Spleen (tissue), 11 donors: ENCODE measurements at regions not wholly inside any gene's neighbourhood (a gene's known extent, or its start where the extent isn't known, plus 50 kb on each side); places are given as distances from the start of the nearest gene placed in this dataset.

Experiments used
- DNase-seq: peaks from one replicate; pipeline ENCODE4 v3.0.0-alpha.2; 2020
- H3K27ac ChIP-seq, 8 donors: fragments of 200-600 bp; sonication (generic) in 7 of 8; 1 replicate in 4 of 8; 2 replicates in 4 of 8; pipeline versions ENCODE4 v1.5.0 to v1.8.0; 2016 to 2021; ENCODE audit warnings: inconsistent platforms in 4 of 8, mild to moderate bottlenecking in 4 of 8, moderate library complexity in 1 of 8
- H3K27me3 ChIP-seq, 7 donors: fragments of 200-600 bp; sonication (generic) in 6 of 7; replicated peaks in 1 of 7; 1 replicate in 4 of 7; 2 replicates in 3 of 7; pipeline versions ENCODE4 v1.5.0 to v1.8.0; 2016 to 2021; ENCODE audit warnings: inconsistent platforms in 3 of 7, mild to moderate bottlenecking in 1 of 7
- H3K36me3 ChIP-seq, 6 donors: fragments of 200-600 bp; sonication (generic) in 5 of 6; 1 replicate in 4 of 6; 2 replicates in 2 of 6; pipeline versions ENCODE4 v1.5.0 to v1.8.0; 2016 to 2021; ENCODE audit warnings: inconsistent platforms in 2 of 6
- H3K4me1 ChIP-seq, 6 donors: fragments of 200-600 bp; sonication (generic) in 5 of 6; 1 replicate in 3 of 6; 2 replicates in 3 of 6; pipeline versions ENCODE4 v1.5.0 to v1.8.0; 2016 to 2021; ENCODE audit warnings: inconsistent platforms in 3 of 6
- H3K4me3 ChIP-seq, 8 donors: fragments of 200-600 bp; sonication (generic) in 7 of 8; 1 replicate in 4 of 8; 2 replicates in 4 of 8; pipeline versions ENCODE4 v1.5.0 to v1.8.0; 2016 to 2021; ENCODE audit warnings: inconsistent platforms in 4 of 8, mild to moderate bottlenecking in 4 of 8, moderate library complexity in 2 of 8
- H3K9me3 ChIP-seq, 8 donors: fragments of 200-600 bp; sonication (generic) in 7 of 8; 1 replicate in 4 of 8; 2 replicates in 4 of 8; pipeline versions ENCODE4 v1.5.0 to v1.8.0; 2016 to 2021; ENCODE audit warnings: inconsistent platforms in 4 of 8
- CTCF ChIP-seq, 11 experiments: fragments of 200-600 bp in 7 of 11; fragments of 450-650 bp in 4 of 11; sonication (generic) in 4 of 11; IDR thresholded peaks in 8 of 11; conservative IDR thresholded peaks in 3 of 11; 1 replicate in 7 of 11; 2 replicates in 4 of 11; pipeline versions ENCODE4 v1.4.0 to v1.8.0; 2016 to 2021; ENCODE audit warnings: antibody characterized with exemption in 11 of 11, inconsistent platforms in 4 of 11, mild to moderate bottlenecking in 1 of 11
- POLR2A ChIP-seq, 3 donors: fragments of 450-650 bp; IDR thresholded peaks; one replicate each; pipeline ENCODE4 v1.5.1; 2017; ENCODE audit warnings: antibody characterized with exemption in 3 of 3, mild to moderate bottlenecking in 1 of 3
- POLR2AphosphoS5 ChIP-seq, 3 donors: sonication (generic); formaldehyde crosslinking; IDR thresholded peaks; one replicate each; pipeline ENCODE4 v1.5.1; 2017; ENCODE audit warnings: antibody characterized with exemption in 3 of 3
- WGBS, 5 donors: extraction: QIAGEN DNeasy Blood & Tissue Kit in 3 of 5; methylation state at CpG; one replicate each; pipeline versions ENCODE4 v1.1.5 to v1.1.7; 2013 to 2018; 5-methylcytosine and 5-hydroxymethylcytosine counted together
- intact Hi-C: fragments of 100-400 bp; cut with DNase I; formaldehyde crosslinking; loops from one replicate; pipeline ENCODE4 v1.15.0; 2023; ENCODE audit warnings: low total_unique reads
- donor health status: healthy with polysubstance abuse.
- donor health status: DM: no; HTN: no; CAD: no; lungs with moderate emphysema.
- donor health status: DM: no; HTN: no; CAD: no.
- donor health status: Bipolar disorder and iron deficiency.
- donor health status: healthy.
- donor health status: DM: no; HTN: no; CAD: no.
- donor health status: DM: yes; HTN: yes; CAD: no.

GRCh38 chr6:90384720-90385119, 88.1 kb upstream of the BACH2 start:
- intact Hi-C loops = no loop called here
- Histone ChIP-seq H3K27me3 (no peaks in the 10 kb centered on the region), H3K4me1 (peaks cover 0 to 60% (median 26%) of the 10 kb centered on the region in 6 donors), H3K4me3 (no peak overlapping the region), H3K27ac (peak overlapping the region in 2 of 8 donors; percentile 58 to 68), H3K36me3 (no peaks in the 10 kb centered on the region), H3K9me3 (no peaks in the 10 kb centered on the region)
- DNase-seq = no peak
- 83 to 93% (median 88%) methylated on average over 5 of the region's 5 CpGs for WGBS, 5 donors
- TF ChIP-seq POLR2AphosphoS5 (IDR thresholded peaks at IDR 0.05) (no peak), POLR2A (IDR thresholded peaks at IDR 0.05) (no peak), CTCF (IDR thresholded peaks at IDR 0.05 in 8 of 11, conservative IDR thresholded peaks at IDR 0.05 in 3 of 11) (no peak)

- H3K27ac ChIP-seq = peak overlapping the region in 7 of 8 donors; percentile 10 to 77 (median 29)
- H3K4me3 ChIP-seq = no peak overlapping the region
- no peak for DNase-seq
- no peaks in the 10 kb centered on the region for H3K9me3 ChIP-seq
- TF ChIP-seq POLR2A (IDR thresholded peaks at IDR 0.05) (no peak), CTCF (IDR thresholded peaks at IDR 0.05 in 8 of 11, conservative IDR thresholded peaks at IDR 0.05 in 3 of 11) (no peak), POLR2AphosphoS5 (IDR thresholded peaks at IDR 0.05) (no peak)
- H3K27me3 ChIP-seq = no peaks in the 10 kb centered on the region
- intact Hi-C loops = no loop called here
- WGBS, 5 donors = 23 to 36% (median 28%) methylated on average over 5 of the region's 5 CpGs
- H3K4me1 ChIP-seq = peaks cover 0 to 60% (median 26%) of the 10 kb centered on the region in 6 donors
- no peaks in the 10 kb centered on the region for H3K36me3 ChIP-seq
Measured at GRCh38 chr6:90383196-90383822, 86.7 kb upstream of the BACH2 start.

GRCh38 chr6:90382760-90383159, 86.1 kb upstream of the BACH2 start:
- WGBS, 5 donors = 51 to 56% (median 52%) methylated on average over 6 of the region's 6 CpGs
- intact Hi-C loops = no loop called here
- Histone ChIP-seq H3K9me3 (no peaks in the 10 kb centered on the region), H3K4me1 (peaks cover 0 to 57% (median 26%) of the 10 kb centered on the region in 6 donors), H3K27ac (peak overlapping the region in 3 of 8 donors; percentile 16 to 77 (median 68)), H3K27me3 (no peaks in the 10 kb centered on the region), H3K4me3 (no peak overlapping the region), H3K36me3 (no peaks in the 10 kb centered on the region)
- no peak for DNase-seq
- no peak for TF ChIP-seq POLR2AphosphoS5 (IDR thresholded peaks at IDR 0.05)
- no peak for TF ChIP-seq POLR2A (IDR thresholded peaks at IDR 0.05)
- no peak for TF ChIP-seq CTCF (IDR thresholded peaks at IDR 0.05 in 8 of 11, conservative IDR thresholded peaks at IDR 0.05 in 3 of 11)

- Histone ChIP-seq H3K36me3 (no peaks in the 10 kb centered on the region), H3K4me3 (no peak overlapping the region), H3K27ac (peak overlapping the region; percentile 54 to 86 (median 72)), H3K27me3 (no peaks in the 10 kb centered on the region), H3K4me1 (peaks cover 0 to 25% (median 8%) of the 10 kb centered on the region in 6 donors), H3K9me3 (no peaks in the 10 kb centered on the region)
- intact Hi-C loops = no loop called here
- TF ChIP-seq CTCF (IDR thresholded peaks at IDR 0.05 in 8 of 11, conservative IDR thresholded peaks at IDR 0.05 in 3 of 11) = no peak
- peak in 1 of 3 donors; percentile 35 for TF ChIP-seq POLR2A (IDR thresholded peaks at IDR 0.05)
- TF ChIP-seq POLR2AphosphoS5 (IDR thresholded peaks at IDR 0.05) = peak in 2 of 3 donors; percentile 36 to 84
- WGBS, 5 donors = 49 to 69% (median 57%) methylated on average over 9 of the region's 9 CpGs
- DNase-seq = no peak
Measured at GRCh38 chr6:90375681-90376439, 79.2 kb upstream of the BACH2 start.
